ENCODE measurements at regions not wholly inside any gene's neighbourhood (a gene's known extent, or its start where the extent isn't known, plus 50 kb on each side); places are given as distances from the start of the nearest gene placed in this dataset.

- TF ChIP-seq CTCF (IDR thresholded peaks at IDR 0.05): no peak
- TF ChIP-seq EZH2 (IDR thresholded peaks at IDR 0.05; ENCODE audit: borderline replicate concordance, insufficient read depth, low read depth, low read length, poor library complexity, severe bottlenecking): no peak
Measured at GRCh38 chr18:30385684-30386083, 656.9 kb downstream of the DSC3 start.

Measured in B cell (primary cell).